ENCODE measurements at regions not wholly inside any gene's neighbourhood (a gene's known extent, or its start where the extent isn't known, plus 50 kb on each side); places are given as distances from the start of the nearest gene placed in this dataset.

GRCh38 chr7:57398548-57398947 lies 51.4 kb upstream of the ZNF716 start:
- FAIRE-seq (no peak), DNase-seq (peak in 1 of 6 donors; percentile 47), ATAC-seq (no peak)
- H3K36me3 ChIP-seq: no peaks in the 10 kb centered on the region
- no peaks in the 10 kb centered on the region for H3K9me3 ChIP-seq
- H3K4me3 ChIP-seq: no peak overlapping the region
- intact Hi-C loops (cut with DNase I): no loop called here
- no peaks in the 10 kb centered on the region for H3K27me3 ChIP-seq
- TF ChIP-seq CTCF (IDR thresholded peaks at IDR 0.05): no peak
- H3K4me1 ChIP-seq: no peaks in the 10 kb centered on the region
- no peak overlapping the region for H3K27ac ChIP-seq
- WGBS, 2 donors: 74 to 78% methylated on average over 12 to 14 of the region's 14 CpGs

- no peaks in the 10 kb centered on the region for H3K36me3 ChIP-seq
- FAIRE-seq: no peak
- WGBS, 2 donors: 70 to 72% methylated on average over 6 of the region's 6 CpGs
- no peak for TF ChIP-seq CTCF (IDR thresholded peaks at IDR 0.05)
- H3K27ac ChIP-seq: no peak overlapping the region
- ATAC-seq: no peak
- peak in 1 of 6 donors; percentile 33 for DNase-seq
- H3K27me3 ChIP-seq: no peaks in the 10 kb centered on the region
- H3K4me3 ChIP-seq: no peak overlapping the region
- intact Hi-C loops (cut with DNase I): no loop called here
- H3K9me3 ChIP-seq: no peaks in the 10 kb centered on the region
- H3K4me1 ChIP-seq: no peaks in the 10 kb centered on the region
These were observed 50.6 kb upstream of the ZNF716 start for GRCh38 chr7:57399251-57399940.

GRCh38 chr7:57399972-57400371 lies 50.0 kb upstream of the ZNF716 start:
- no peak overlapping the region for H3K27ac ChIP-seq
- intact Hi-C loops (cut with DNase I): no loop called here
- no peak overlapping the region for H3K4me3 ChIP-seq
- FAIRE-seq (no peak), DNase-seq (no peak), ATAC-seq (no peak)
- H3K4me1 ChIP-seq: no peaks in the 10 kb centered on the region
- H3K9me3 ChIP-seq: no peaks in the 10 kb centered on the region
- no peaks in the 10 kb centered on the region for H3K36me3 ChIP-seq
- 58 to 60% methylated on average over 5 of the region's 5 CpGs for WGBS, 2 donors
- H3K27me3 ChIP-seq: no peaks in the 10 kb centered on the region
- TF ChIP-seq CTCF (IDR thresholded peaks at IDR 0.05): no peak
